Renal cortex interstitium (tissue), 11 donors: ENCODE measurements at regions not wholly inside any gene's neighbourhood (a gene's known extent, or its start where the extent isn't known, plus 50 kb on each side); places are given as distances from the start of the nearest gene placed in this dataset.

Experiments used
- DNase-seq, 11 donors: peaks; one replicate each; pipeline ENCODE4 v3.0.0-alpha.2; 2013; ENCODE audit warnings: low read depth in 9 of 11, low spot score in 4 of 11; ENCODE audit errors: extremely low read depth in 1 of 11

DNA sequence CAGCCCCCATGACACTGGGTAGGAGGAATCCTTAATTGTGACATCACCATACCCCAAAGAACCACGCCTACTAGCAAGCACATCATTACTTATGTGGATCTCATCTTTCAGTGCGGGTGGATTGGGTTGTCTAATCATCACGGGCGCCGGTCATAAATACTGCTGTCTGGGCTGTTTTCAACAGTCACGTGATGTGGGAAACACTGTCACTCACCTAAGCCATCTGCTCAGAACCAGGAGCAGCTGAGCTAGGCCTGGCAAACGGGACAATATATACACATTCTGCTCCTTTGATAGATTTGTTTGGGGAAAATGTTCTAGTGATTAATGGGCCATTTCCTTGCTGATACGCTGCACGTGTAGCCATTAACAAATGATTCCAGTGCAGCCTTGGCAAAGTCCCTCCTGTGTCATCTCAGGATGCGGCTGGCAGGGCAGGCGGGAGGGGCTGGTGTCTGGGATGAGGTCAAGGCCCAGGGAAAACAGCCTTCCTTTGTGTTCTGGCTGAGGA is 145.9 kb upstream of the COPS8 start:
- peak in 9 of 11 donors; percentile 27 to 54 (median 38) for DNase-seq

DNA sequence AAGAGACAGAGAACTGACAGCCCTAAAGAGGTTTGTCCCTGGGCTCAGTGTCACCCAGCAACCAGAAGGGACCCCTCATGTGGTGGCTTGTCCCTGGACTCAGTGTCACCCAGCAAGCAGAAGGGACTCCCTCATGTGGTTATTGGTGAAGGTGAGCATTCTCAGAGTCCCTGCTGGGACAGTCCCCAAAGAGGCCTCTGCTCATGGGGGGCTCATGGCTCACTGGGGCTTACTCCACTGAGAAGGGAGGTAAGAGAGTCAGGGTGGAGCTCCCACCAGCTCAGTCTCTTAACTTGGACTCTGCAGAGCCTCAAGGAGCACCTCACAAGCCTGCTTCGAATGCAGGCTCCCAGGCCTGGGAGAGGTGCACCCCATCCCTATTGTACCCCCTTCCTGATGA is 145.2 kb upstream of the COPS8 start:
- no peak for DNase-seq

DNA sequence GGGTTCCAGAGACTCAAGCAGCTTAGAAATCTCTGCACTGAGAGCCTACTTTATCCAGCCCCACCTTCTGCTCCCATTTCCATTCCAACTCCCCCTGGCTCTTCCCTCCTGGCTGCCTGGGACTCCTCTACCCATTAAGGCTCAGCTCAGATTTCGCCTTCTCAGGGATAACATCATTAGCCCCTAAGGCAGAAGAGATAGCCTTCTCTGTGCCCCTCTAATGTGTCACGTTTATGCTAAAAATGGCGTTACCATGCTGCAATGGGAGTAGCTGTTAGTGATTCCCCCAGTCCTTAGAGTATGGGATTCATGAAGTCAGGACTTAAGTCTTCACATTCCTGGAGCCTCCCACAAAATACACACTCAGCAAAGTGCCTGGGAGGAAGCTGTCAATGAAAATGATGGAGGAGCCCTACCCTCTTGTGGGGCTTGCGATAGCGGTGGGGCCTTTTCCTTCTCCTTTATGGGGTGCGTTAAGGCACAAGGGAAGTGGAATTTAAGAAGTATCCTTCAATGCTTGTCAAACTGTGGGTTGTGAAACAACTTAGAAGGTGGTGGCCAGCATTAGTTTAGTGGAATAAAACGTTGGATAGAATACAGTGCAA is 144.7 kb upstream of the COPS8 start:
- no peak for DNase-seq

DNA sequence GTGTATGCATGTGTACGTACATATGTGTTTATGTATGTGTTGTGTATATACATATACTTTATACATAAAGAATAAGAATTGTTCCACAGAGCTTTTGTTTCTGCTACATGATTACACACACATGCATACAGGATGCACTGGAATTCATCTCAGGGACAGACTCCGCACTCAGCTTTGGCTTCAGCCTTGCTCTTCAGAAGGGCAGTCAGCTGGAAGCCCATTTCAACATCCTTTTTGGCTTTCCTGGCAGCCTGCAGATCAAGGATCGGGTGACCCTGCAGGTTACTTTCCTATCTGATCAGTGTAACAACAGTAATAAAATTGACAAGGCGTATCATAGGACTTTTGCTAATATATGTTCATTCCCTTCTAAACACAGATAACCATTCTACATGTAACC is 144.1 kb upstream of the COPS8 start:
- no peak for DNase-seq

DNA sequence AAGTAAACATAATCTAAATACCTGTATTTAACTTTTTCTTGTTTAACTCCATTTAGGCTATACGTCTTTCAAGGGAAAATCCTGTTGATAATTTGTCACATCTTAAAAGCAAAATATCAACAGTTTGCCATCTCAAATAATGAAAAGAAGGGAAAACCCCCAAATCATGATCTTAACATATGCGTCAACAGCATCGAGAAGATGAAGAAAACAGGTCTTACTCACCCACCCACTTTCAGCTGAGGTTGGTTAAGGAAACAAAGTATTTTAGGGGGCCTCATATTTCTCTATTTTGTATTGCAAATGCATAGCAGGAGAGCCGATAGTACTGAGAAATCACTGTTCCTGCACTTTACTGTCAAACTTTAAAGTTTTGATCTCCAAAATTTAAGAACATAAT is 143.1 kb upstream of the COPS8 start:
- no peak for DNase-seq

DNA sequence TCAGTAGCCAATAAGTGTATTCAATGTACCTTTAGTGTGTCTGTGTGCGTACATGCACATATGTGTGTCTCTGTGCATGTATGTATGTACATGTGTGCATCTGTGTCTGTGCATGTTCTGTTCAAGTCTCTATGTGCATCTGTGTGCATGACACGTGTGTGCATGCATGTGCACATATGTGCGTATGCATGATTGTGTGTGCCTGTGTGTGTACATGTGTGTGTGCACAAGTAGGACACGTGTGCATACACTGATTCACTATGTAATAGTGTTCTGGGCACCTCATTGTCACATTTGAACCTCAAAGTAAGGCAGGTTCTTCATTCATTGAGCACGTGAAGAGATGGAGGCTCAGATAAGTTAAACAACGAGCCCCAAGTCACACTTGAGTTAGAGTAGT is 142.6 kb upstream of the COPS8 start:
- DNase-seq: no peak

DNA sequence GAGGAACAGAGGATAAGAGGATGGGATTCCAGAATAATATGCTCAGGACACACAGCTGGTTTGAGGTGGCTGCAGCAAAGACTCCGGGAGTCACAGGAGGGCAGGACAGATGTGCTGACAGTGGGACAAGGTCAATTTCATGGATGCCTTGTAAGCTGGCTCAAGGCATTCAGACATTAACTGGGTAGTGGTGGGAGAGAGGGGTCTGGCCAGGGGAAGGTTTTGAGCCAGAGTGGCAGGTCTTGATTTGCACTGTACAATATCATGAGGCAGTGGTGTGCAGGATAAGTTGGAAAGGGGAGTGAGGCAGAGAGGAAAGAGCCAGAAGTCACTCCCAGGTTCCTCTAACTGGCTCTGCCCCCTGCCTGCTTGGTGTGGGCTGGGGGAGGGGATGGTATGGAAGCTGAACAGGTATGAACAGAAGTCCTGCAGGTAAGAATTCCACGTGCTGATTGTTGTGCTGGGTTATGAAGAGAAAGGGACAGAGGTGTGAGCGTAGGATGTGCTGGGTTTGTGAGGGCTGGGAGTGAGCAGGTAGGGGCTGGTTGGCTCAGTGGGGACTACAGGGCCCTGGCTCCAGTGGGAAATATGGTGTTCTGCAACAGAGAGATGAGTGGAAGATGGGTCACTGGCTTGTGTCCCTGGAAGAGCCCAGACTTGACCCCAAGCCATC is 141.7 kb upstream of the COPS8 start:
- no peak for DNase-seq

DNA sequence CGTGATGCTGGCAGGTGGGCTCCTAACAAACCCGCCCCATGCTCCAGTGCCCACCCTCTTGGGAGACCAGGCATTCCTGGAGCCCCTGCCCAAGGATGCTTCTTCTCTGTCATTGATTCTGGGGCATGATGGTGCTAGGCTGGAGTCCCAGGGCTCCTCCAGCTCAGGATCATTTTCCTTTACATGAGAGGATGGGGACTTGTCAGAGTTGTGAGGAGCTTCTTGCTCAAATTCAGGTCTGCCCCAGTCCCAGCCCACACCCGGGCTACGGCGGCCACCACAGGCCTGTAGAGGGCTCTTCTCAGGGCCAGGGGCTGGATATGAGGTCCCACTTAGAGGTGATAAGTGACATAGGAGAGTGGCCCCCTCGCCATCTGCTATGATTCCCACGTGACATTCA is 141.1 kb upstream of the COPS8 start:
- DNase-seq: no peak

DNA sequence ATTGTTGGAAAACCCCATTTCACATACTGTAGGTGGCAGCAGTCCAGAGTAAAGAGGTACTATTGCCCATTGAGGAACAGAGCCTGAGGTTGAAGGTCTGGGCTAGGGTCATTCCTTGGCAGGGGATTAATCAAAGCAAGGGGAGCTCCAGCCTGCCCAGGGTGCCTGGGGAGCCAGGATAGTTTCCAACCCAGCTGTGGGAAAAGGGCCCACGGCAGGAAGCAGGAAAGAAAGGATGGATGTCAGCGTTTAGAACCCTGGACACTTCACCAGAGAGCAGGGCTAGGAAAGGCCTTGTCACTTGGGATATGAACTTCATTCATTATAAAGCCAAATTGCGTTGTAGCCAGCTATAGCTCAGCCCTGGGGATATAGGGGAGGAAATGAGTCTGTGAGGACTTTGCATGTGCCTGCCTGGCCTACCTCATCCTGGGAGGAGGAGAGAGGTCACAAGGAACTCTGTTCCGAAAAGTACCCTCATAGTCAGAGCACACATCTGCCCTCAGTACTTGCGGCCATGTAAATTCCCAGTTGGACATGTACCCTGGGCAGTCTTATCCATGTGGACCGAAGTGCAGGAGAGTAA is 140.2 kb upstream of the COPS8 start:
- DNase-seq: no peak

DNA sequence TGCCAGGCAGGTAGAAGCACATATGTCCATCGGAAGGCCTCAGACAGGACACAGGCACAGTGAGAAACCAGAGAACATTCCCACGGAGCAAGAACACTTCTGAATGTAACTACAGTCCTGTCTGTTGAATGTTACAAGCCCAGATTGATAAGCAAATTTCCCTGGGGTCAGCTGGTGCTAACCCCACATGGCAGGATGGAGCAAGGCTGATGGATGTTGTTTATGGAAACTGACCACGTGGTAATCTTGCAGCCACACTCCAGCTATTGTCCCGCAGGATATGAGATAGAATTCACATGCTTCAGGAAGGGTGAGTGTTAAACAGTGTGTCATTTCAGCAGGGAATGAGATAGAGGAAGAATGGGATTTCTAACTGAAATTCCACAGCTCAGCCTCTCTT is 138.8 kb upstream of the COPS8 start:
- no peak for DNase-seq

DNA sequence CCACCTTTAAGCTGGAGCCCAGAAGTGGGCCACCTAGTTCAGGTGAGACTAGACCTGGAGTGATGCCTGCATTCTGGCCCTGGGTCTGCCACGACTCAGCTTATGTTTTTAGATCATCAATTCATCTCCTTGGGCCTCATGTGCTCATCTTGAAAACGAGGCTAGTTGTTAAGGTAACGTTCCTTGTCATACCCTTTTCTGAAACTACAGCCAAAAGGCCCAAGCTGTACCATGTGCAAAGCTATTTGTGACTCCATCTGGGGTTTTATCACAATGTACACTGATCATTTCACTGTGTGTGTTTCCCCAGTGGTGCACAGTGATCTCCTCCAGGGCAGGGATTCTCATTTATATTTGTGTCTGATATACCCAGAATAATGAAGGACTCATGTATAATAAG is 138.4 kb upstream of the COPS8 start:
- DNase-seq: no peak

DNA sequence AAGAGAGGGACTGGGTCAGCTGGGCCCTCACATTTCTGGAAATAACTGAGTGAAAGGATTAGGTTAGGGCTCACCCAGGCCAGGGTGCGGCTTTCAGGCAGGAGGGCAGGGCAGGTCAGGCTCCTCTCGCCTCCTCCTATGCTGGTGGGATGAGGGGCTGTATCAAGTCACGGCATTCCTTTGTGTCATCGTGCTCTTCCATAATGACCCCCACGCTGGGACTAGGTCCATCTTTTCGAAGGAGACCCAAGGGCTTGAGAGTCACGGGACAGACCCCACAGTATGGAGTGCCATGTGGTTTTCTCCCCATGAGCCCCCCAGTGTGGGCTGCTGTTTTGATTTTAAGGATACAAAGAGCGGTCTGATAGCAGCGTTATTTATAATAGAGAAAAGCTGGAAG is 137.8 kb upstream of the COPS8 start:
- no peak for DNase-seq

DNA sequence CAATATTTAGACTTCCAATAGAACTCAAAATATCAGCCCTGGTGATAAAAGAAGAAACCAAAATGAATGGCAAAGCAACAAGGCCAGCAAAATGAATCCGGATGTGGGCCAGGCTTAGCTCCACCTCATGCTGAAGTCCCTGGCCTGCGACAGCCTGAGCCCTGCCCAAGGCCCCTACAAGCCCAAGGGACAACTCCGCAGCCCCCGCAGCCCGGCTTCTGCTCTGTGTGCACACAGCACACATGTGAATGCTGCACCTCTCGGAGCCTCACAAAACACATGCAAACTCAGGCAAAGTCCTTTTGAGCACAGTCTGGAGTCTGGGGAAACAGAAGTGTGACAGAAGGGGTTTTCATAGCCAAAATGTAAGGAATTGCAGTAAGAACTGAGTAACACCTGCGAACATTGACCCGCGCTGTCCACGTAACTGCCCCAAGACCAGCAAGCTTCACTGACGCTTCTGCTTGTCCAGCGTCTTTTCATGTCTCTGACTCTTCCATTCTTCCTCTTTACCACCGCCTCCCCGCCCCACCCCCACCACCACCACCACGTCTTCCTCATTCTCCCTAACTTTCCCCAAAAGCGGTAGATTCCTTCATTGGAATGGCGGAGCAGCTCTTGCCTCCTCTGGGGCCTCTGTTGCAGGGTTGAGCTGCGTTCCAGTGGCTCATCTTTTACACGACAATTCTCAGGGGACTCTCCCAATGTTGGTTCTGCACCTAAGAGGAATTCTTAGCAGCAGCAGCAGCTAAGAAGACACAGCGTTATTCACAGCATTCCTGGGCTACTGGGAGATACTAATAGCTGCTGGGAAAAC is 136.4 kb upstream of the COPS8 start:
- no peak for DNase-seq

DNA sequence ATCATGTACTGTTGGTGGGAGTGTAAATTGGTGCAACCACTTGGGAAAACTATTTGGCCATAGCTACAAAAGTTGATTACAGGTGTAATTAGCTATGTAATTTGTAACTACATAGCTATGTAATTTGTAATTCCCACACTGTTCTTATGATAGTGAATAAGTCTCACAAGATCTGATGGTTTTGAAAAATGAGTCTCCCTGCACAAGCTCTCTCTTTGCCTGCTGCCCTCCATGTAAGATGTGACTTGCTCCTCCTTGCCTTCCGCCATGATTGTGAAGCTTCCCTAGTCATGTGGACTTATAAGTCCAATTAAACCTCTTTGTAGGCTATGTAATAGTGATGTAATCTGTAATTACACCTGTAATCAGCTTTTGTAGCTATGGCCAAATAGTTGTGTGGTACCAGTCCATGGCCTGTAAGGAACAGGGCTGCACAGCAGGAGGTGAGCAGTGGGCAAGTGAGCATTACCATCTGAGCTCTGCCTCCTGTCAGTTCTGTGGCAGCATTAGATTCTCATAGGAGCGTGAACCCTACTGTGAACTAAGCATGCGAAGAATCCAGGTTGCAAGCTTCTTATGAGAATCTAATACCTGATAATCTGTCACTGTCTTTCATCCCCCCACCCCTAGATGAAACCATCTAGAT is 133.7 kb upstream of the COPS8 start:
- DNase-seq: no peak

DNA sequence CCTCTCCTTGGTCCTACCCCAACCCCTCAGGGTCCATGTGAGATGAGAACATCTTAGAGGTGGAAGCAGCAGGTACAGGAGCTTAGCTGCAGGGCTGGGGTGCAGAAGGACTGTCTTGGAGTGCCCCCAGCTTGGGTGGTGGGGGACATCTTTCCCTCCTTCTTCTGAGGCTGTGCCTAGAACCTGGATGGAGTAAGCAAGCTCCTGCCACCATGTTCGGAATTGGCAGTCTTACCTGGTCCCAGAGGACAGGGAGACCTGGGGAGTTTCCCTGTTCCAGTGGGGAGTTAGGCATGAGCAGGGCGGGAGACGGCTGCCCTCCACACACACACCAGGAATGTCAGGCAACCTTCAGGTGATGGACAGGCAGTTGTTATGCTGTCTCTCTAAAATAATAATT is 131.0 kb upstream of the COPS8 start:
- DNase-seq: no peak

DNA sequence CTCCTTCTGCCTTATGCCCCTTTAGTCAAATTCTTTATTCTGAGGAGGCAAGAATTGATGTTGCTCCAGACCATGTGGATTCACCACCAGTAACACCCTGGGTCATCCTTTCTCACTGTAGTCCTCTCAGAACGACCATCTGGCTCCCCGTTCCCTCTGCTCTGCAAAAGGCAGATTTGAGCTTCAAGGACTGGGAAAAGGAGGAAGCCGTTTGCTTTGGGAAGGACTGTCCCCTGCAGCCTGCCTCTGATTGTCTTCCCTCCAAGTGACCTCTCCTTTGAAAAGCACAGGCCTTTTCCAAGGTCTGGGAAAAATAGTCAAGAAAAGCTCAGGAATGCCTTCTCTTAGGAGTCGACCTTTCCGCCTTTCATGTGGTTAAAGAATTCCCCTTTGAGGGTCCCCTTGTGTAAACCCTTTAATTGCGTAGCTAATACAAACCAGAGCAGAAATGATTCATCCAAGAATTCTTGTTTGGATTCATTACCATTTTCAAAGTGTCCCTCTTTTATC is 130.1 kb upstream of the COPS8 start:
- no peak for DNase-seq

DNA sequence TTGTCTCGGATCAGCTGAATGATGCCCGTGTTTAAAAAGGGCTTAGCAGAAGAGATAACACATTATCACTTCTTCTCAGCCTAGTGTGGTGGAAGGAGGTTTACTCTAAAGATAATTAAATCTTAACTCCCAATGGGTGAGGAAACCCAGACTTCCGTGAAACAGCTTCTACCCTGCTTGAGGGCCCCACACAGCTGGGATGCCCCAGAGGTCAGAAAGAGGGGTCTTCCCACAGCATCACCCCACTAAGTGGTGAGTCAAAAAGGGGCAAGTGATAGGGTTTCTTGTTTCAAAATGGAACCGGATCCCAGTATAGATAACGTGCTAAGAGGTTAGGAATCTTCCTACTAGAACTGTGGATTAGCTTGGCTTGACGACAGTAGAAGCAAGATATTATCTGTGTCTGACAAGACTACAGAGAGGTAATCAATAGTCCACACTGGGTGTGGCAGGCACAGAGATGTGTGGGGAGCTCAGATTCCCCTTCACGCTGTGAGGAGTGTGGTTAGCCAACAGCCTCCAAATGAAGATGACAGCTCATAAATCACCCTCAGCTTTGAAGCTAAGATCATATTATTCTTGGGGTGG is 129.6 kb upstream of the COPS8 start:
- no peak for DNase-seq

DNA sequence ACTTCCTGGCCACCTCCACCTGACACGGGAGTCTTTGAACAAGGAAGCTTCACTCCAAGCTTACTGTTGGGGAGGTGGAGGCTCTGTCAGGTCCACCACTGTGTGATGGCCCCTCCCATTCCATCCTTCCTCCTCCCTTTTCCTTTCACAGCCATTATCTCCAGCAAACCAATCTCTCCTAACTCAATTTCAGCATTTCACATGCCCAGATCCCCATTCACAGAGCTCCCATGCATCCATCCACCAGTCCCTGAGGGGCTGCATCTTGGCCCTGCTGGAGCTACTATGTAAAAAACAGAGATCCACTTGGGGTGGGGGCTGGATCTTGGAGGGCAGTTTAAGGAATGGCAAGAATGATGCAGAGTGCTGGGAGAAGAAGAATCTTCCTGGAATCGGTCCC is 129.0 kb upstream of the COPS8 start:
- DNase-seq: no peak

DNA sequence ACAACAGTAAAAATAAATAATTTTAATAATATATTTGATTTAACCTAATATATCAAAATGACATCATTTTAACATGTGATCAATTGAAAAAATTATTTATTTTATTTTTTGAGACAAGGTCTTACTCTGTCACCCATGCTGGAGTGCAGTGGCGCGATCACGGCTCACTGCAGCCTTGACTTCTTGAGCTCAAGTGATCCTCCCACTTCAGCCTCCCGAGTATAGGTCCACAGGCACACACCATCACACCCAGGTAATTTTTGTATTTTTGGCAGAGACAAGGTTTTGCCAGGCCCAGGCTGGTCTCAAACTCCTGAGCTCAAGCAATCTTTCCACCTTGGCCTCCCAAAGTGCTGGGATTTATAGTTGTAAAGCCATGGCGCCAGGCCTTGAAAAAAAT is 126.7 kb upstream of the COPS8 start:
- DNase-seq: no peak
